Ovary (tissue), 3 donors: ENCODE measurements at regions not wholly inside any gene's neighbourhood (a gene's known extent, or its start where the extent isn't known, plus 50 kb on each side); places are given as distances from the start of the nearest gene placed in this dataset.
"Not testable (repeated sequence)": the region's sequence is repeated elsewhere in the genome, so short reads cannot be mapped to it uniquely, and the experiment has no call there.

Experiments
- CTCF ChIP-seq, 3 donors: fragments of 450-650 bp in 2 of 3; fragments of 200-600 bp in 1 of 3; IDR thresholded peaks; one replicate each; pipeline versions ENCODE4 v1.5.1 to v1.8.0; 2016 to 2022; ENCODE audit warnings: antibody characterized with exemption in 3 of 3, mild to moderate bottlenecking in 1 of 3
- POLR2A ChIP-seq: fragments of 450-650 bp; IDR thresholded peaks from one replicate; pipeline ENCODE4 v1.6.1; 2017; ENCODE audit warnings: antibody characterized with exemption, mild to moderate bottlenecking, moderate library complexity
- donor health status: DM: no; HTN: no; CAD: no.

DNA sequence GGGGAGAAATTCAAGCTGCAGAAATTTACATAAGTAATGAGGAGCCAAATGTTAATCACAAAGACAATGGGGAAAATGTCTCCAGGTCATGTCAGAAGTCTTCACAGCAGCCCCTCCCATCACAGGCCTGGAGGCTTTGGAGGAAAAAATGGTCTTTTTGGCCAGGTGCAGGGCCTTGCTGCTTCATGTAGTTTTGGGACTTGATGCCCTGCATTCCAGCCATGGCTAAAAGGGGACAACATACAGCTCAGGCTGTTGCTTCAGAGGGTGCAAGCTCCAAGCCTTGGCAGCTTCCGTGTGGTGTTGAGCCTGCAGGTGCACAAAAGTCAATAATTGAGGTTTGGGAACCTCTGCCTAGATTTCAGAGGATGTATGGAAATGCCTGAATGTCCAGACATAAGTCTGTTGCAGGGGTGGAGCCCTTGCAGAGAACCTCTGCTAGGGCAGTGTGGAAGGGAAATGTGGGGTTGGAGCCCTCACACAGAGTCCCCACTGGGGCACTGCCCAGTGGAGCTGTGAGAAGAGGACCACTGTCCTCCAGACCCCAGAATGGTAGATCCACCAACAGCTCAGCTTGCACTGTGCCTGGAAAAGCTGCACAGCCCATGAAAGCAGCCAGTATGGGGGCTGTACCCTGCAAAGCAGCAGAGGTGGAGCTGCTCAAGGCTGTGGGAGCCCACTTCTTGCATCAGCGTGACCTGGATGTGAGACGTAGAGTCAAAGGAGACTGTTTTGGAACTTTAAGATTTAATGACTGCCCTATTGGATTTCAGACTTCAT, 95.8 kb downstream of the KIF26A start:
- TF ChIP-seq CTCF (IDR thresholded peaks at IDR 0.05); POLR2A: not testable (repeated sequence)
